ENCODE measurements at regions not wholly inside any gene's neighbourhood (a gene's known extent, or its start where the extent isn't known, plus 50 kb on each side); places are given as distances from the start of the nearest gene placed in this dataset.
"Not testable (repeated sequence)": the region's sequence is repeated elsewhere in the genome, so short reads cannot be mapped to it uniquely, and the experiment has no call there.

GRCh38 chr5:36410672-36411071 is 109.0 kb upstream of the RANBP3L start:
- not testable (repeated sequence) for TF ChIP-seq CTCF, POLR2A (IDR thresholded peaks at IDR 0.05)

All from lower leg skin (tissue), 3 donors.